Left renal cortex interstitium (tissue), 4 donors: ENCODE measurements at regions not wholly inside any gene's neighbourhood (a gene's known extent, or its start where the extent isn't known, plus 50 kb on each side); places are given as distances from the start of the nearest gene placed in this dataset.

Experiments
- DNase-seq, 4 donors: peaks; one replicate each; pipeline ENCODE4 v3.0.0-alpha.2; 2013; ENCODE audit warnings: low read depth in 4 of 4, low spot score in 2 of 4, missing footprints in 1 of 4

DNA sequence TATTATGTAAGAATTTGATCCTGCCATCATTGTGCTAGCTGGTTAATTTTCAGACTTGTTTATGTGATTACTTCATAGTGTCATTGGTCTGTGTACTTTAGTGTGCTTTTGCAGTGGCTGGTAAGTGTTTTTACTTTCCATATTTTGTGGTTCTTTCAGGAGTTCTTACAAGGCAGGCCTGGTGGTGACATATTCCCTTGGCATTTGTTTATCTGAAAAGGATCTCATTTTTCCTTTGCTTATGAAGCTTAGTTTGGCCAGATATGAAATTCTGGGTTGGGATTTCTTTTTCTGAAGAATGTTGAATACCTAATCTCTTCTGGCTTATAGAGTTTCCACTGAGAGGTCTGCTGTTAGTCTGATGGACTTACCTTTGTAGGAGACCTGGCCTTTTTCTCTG, 72.8 kb upstream of the MC4R start:
- DNase-seq, result no peak

DNA sequence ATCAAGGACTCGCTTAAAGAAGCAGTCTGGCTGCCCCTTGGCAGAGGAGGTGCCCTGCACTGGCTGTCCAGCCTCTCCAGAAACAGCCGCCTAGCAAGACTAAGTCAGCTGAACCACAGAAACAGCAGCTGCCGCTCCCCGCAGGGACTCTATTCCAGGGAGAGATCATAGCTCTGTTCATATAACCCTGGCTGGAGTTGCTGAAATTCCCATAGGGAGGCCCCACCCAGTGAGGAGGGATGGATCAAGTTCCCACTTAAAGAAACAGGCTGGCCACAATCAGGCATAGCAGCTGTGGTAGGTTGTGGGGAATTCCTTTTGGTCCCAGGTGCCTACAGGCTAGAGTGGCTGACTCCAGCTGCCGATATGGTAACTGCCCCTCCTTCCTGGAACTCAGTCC, 74.2 kb upstream of the MC4R start:
- DNase-seq, result no peak

DNA sequence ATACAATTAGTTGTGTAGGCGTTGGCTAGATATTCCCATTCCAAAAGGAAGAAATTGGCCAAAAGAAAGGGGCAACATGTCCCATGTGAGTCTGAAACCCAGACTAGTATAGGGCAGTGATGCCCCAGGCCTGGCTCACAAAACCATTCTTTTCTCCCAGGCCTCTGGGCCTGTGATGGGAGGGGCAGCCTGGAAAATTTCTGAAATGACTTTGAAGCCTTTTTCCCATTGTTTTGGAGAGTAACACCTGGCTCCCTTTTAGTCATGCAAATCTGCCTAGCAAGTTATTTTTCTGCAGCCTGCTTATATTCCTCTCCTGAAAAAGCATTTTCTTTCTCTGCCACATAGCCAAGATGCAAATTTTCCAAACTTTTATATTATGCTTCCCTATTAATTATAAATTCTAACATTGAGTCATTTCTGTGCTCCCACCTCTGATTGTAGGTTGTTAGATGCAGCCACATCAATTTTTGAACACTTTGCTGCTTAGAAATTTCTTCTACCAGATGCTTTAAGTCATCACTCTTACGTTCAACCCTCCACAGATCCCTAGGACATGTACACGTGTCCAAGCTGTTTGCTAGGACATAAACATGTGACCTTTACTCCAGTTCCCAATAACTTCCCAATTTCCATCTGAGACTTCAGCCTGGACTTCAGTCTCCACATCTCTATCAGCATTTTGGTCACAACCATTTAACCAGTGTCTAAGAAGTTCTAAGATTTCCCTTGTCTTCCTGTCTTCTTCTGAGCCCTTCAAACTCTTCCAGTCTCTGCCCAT, 76.1 kb upstream of the MC4R start:
- DNase-seq, result no peak

DNA sequence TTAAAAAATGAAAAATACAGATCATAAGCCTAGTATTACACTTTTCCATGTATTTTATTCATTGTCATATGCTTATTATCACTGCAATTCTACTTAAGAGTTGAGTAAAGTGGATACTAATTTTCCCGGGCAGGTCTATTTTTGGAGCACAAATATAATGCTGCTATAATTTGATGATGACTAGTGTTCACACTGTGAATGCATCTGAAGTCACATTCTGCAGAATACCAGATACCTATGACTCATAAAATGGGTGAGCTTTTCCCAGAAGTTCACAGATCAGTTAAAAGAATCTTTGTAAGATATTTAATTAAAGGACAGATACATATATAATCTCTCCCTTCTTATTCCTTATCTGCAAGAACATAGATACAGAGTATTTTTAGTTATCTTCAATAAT, 79.8 kb upstream of the MC4R start:
- no peak for DNase-seq

DNA sequence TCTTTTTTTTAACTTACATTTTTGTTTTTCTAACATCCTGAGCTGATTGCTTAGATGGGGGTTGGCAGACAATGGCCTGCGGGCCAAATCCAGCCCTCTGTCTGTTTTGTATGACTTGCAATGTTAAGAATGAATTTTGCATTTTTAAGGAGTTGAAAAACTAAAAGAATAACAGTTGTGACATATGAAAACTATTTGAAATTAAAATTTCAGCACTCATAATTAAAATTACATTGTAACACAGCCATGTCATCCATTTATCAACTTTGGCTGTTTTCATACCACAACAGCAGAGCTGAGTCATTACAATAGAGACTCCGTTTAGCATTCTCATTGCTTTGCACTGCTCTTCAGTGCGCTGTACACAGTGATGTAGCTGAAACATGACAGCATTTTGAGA, 94.1 kb upstream of the MC4R start:
- no peak for DNase-seq

DNA sequence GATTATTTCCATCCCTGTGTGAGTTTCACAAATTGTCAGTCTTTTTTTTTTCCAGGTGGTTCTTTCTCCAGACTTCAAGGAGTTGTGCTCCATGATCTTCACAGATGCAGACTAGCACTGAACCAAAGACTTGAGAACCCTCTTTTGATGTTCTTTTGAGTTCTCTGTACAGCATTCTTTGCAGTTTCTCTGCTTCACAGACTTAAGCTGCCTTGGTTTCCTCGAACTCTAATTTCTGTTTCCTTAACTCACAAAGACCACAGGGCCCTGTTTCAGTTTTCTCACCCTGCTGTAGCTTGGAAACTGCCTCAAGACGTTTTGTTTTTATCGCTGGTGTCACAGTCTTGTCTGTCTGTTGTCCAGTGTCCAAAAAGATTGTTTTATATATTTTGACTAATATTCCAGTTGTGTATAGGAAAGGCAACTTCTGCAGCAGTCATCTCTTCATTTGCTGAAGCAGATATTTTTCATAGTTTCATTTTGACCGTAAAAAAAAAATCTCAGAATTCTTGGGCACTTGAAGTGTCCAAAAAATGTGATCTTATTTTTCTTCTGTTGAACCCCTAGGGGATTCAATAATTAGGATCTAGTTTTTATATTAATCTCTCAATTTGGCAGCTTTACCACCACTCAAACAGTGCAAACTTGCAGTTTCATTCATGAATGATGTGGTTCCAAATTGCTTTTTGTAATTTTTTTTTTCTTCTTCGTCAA, 97.0 kb upstream of the MC4R start:
- DNase-seq, result no peak

DNA sequence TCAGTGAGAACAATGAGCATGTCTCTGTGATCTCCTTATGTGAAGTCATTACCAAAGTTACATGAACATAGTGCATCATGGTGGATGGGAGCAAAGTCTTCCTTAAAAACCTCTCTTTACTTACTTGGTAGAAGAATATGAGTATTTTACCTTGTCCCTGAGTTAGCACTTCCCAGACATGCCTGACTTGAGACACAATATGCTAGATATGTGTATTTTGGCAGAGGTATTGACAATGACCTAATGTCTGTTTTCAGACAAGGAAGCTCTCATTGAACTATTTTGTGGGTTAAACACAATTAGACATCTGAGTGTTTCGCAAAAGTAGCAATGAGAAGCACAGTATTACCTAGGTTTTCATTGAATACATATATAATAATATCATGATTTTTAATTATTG, 99.1 kb upstream of the MC4R start:
- no peak for DNase-seq

DNA sequence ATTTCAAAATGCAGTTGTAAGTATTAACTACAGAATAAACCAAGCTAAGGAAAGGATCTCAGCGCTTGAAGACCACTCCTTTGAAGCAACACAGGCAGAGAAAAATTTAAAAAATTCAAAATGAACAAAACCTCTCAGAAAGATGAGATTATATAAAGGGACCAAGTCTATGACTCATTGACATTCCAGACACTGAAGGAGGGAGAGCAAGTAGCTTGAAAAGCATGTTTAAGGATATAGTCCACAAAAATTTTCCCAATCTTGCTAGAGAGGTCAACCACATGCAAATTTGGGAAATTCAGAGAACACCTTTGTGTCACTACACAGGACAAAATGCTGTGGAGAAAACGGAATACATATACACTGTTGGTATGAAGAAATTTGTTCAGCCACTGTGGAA, 112.6 kb upstream of the MC4R start:
- no peak for DNase-seq

DNA sequence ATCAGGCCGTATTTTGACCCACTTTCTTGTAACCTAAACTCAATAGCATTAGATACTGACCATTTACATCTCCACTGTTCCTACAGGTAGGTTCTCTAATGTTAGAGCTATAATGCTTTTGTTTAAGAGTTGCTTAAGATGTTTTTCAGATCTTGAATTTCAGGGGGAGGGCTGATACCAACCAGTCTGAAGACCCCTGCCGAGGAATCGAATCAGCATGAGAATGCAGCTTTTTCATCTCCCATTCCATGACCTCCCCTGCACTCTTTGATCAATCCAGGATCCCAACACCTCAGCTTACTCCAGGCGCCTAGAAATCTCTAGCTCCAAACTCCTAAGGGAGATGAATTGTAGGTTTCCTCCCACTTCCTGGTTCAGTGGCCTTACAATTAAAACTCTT, 120.5 kb upstream of the MC4R start:
- DNase-seq, result no peak

DNA sequence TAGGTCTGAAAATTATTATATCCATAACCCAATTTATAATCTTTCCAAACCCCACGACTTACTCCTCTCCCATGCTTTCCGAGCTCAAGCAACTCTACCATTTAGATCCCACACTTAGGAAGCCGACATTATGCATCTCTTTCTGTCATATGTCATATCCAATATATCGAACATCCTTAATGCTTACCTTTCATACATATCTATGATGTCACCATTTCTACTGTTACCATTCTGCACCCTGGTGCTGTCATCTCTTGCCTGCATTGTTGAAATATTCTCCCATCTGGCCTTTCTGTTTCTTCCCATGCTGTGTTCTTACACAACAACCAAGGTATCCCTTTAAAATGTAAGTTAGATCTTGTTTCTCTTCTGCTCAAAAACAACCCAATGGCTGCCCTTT, 127.1 kb upstream of the MC4R start:
- DNase-seq, result no peak

DNA sequence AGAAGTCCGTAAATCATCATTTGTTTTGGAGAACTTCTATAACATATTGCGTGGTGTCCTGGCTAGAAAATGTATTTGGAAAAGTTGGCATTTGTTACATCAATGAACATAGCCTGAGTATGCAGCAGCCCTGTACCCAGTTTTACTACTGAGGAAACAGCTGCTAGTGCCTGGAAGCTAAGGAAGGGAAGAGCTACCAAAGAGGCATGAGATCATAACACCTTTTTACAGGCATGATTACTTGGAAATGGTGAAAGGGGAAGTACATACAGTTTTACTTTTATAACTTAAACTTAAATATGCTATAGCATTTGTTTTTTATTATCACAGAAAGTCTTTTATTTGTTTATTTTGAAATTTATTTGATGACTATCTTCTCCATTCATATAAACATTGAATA, 128.4 kb upstream of the MC4R start:
- DNase-seq, result no peak

DNA sequence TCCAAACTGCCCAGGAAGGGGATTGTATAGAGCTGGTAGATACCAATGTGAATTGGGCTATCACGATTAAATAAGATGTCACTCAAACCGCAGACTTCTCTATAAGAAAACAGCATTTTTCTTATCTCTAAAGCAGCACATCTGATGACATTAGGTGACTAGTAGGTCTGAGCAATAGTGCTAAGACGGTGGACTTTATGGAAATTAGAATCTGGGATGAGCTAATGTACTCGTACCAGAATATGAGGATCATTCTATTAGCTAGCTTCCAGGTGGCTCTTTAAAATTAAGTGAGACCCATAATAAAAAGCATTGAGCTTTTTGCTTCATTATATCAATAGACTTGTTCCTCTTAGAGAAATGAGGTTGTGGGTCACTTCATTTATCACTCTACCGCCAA, 130.0 kb upstream of the MC4R start:
- DNase-seq, result no peak

DNA sequence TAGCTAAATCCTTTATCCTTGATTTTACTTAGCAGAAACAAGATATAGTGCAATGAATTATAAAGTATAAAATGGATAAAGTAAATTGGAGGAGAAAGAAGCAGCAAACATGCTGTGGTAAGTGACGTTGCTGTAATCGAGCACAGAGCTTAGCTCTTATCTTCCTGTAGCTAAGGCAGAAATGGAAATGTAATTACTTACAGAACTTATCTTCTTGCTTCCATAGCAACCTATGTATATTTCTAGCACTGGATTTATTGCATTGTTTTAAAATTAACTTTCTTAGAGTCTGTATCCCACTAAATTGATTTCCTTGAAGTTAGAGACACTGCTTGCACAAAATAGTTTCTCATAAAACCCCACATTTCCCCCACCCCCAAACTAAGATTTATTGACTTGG, 130.6 kb upstream of the MC4R start:
- no peak for DNase-seq

DNA sequence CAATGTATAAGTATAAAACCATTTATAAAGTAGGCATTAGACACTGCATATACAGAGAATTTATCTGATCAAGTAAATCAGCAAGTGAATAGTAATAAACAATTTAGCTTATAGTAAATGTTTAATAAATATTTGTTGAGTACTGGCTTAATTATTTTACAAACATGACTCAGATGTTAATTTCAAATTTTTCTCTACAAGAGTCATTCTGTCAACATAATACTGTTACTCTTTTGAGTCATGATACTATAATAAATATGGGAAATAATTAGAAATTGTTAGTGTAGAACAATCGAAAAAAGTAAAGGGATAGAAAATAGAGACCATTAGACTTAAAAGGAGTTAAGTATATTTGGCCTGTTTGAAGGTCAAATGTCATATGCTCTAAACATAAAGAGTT, 133.6 kb upstream of the MC4R start:
- DNase-seq, result no peak

DNA sequence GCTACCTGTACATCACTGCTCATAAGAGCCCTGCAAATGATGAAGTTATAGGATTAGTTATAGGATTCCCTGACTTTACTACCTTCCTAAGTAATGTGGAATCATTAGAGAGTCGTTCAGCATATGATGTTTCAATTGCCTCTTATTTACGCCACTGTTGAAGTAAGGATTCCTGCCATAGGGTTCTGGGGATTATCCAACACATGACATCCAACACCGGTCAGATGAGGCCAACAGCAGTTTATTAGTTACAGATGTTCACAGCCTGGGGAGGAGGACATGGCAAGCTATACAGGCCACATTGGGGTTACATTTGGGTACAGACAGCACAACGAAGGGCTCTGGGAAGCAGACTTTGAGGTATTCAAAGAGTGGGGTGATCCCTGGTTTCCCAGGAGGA, 134.1 kb upstream of the MC4R start:
- no peak for DNase-seq

DNA sequence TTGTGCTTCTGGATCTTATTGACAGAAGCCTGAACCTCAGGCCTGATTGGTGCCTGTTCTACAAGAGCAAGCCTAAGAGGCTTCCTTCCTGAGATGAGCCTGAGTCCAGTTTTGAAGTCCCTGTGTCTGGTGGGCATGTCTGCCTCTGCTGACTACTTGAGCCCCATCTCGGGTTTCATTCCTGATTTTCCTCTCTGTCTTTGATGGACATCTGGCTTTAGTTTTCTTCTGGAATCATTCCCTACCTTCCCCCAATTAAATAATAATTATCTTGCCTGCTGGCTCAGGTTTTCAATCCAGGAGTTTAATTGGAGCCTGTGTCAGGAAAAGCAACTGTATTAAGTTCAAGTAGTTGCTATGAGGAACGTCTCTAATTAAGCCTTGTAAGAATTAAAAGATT, 135.5 kb upstream of the MC4R start:
- DNase-seq, result no peak

DNA sequence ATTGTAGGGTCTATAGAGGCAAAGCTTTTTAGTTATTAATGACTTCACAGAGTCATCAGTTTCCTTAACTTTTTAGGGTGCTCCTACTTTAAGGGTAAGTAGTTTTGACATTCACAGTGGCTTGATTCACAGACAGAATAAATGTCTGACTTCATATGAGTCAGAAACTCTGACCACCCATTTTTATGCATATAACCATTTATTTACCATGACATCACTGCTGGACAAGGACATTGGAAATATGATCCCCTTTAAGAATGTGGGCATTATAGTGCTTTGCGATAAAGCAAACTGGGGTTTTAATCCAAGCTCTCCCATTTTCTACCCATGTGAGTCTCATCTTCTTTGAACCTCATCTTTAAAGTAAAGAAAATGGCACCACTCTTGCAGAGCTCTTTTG, 162.0 kb upstream of the MC4R start:
- DNase-seq, result no peak

DNA sequence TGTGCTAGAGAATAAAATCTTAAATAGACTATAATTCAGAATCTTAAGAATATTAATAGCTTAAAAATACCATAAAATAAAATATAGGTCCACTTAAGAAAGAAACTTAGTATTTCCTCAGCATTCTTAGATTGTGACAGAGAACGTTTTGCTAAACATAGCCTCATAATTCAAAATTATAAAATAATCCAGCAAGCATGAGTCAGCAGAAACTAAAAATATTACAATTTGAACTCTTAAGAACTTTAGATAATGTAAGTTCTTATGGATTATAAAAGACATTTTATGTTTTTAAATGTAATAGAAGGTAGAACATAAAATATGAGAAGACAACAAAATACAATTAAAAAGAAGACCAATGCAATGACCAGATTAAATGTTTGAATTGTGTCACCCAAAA, 164.5 kb upstream of the MC4R start:
- DNase-seq, result no peak

DNA sequence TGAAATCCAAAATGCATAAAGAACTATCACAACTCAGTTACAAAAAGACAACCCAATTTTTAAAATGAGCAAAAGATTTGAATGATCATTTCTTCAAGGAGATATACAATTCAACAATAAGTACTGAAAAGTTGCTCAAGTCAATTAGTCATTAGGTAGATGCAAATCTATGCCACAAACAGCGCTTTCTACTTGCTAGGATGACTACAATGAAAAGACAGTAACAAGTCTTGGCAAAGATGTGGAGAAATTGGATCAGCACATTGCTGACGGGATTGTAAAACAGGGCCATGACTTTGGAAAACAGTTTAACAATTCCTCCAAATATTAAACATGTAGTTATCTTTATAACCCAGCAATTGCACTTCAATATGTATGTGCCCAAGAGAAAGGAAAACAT, 166.3 kb upstream of the MC4R start:
- no peak for DNase-seq

DNA sequence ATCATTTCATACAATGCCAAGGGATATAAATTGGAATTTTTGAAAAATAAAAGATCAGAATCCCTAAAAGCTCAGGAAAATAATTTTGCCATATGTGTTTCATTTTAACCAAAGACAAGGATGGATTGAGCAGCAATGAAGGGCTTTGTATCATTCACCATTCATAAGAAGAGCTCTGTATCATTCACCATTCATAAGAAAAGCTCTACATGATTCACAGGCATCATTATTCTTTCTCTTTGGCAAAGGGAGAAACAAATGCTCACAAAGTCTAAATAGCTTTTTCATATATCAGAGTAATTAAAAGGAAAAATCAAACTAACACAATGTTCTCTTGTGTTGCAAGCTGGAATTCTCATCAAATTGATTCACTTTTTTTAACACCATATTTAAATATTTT, 169.1 kb upstream of the MC4R start:
- no peak for DNase-seq

DNA sequence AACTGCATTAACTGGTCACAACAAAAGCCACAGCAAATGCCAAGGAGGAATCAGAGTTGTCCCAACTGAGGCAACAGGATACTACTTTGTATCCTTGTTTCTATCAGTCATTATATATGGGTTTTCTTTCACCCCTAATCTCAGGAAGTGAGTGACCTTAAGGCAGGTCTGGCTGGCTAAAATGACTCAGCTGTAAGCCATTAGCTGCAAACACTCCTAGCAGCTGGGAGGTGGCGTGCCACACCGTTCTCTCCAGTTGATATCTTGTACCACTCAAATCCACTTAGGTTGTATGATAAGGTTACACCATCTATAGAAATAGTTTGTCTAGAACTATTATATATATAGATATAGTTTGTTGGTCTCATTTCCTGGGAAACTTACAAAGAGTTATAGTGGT, 171.1 kb upstream of the MC4R start:
- DNase-seq, result no peak

DNA sequence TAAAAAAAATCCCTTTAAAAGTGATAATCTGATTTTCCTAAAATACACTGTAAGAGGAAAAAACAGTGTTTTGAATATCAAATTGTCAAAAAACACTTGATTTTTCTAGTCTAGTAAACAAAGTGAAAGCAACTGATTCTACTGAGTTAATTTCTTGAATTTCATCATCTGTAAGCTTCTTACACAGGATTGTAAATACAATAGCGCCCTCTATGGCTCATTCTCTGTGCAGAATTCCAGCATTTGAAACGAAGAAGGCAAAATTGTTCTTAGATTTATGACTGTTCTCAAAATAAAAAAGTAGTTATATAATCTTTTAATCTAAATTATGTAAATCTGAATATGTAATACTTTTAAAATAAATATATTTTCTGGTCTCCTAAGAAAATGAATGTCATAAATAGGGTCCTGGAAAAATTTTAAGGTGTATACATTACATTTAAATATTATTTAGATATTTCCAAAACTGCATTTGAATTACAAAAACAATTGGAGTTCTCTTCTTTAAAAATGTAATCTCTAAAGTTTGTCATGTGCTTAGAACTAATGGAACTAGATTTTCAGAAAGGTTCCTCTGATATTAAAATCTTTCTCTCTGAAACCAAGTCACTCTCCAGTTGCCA, 176.9 kb upstream of the MC4R start:
- DNase-seq, result peak; percentile 11 to 44 (median 18)
